HepG2 (cell line): ENCODE measurements at regions not wholly inside any gene's neighbourhood (a gene's known extent, or its start where the extent isn't known, plus 50 kb on each side); places are given as distances from the start of the nearest gene placed in this dataset.

Experiments used
- ATAC-seq: fragments of 200-7000 bp; cut with Tn5 transposase; 3 replicates; pipeline ENCODE4 v1.9.1; 2020; ENCODE audit warnings: mild to moderate bottlenecking, moderate library complexity
- BruUV-seq: library from RNA; stranded (reverse); fragments of 400-500 nt; replicated peaks from 2 replicates; lab custom pipeline; 2021; lab: Mats Ljungman, UMichigan
- CTCF ChIA-PET: fragments of 300-600 bp; formaldehyde crosslinking; extraction: SDS; loops from one replicate; lab custom pipeline; 2021; ENCODE audit warnings: low total read pairs, inconsistent platforms, low intra/inter-chr PET ratio; lab: Yijun Ruan, JAX
- POLR2A ChIA-PET: fragments of 350-600 bp; sonication (Branson Sonifier 250); formaldehyde crosslinking; loops from one replicate; lab custom pipeline; 2020; ENCODE audit warnings: antibody characterized with exemption, inconsistent platforms; lab: Yijun Ruan, JAX
- DNase-seq: peaks from one replicate; pipeline ENCODE4 v3.0.0-alpha.2; 2015; ENCODE audit warnings: low spot score
- FAIRE-seq: peaks from 3 replicates; lab custom pipeline; 2011; peaks lifted over from hg19 to GRCh38; lab: Jason Lieb, UNC
- H2AFZ ChIP-seq: one replicate; pipeline ENCODE4 v1.6.1; 2011; ENCODE audit warnings: low read length, inconsistent platforms
- H3K27ac ChIP-seq: fragments of 300-600 bp; 3 replicates; pipeline ENCODE4 v1.8.0; 2011; ENCODE audit warnings: mixed run types, mild to moderate bottlenecking, mixed read lengths, low read length, inconsistent platforms; ENCODE audit not compliant: insufficient read depth; ENCODE audit errors: extremely low read length
- H3K27me3 ChIP-seq, 2 experiments: fragments of 200-600 bp in 1 of 2; 2 replicates in 1 of 2; 3 replicates in 1 of 2; pipeline versions ENCODE4 v1.6.0 to v1.8.0; 2011; ENCODE audit warnings: low read length in 2 of 2, mild to moderate bottlenecking in 2 of 2, moderate library complexity in 2 of 2, inconsistent platforms in 1 of 2; ENCODE audit not compliant: insufficient read depth in 2 of 2, control insufficient read depth in 1 of 2
- H3K36me3 ChIP-seq, 2 experiments: fragments of 200-600 bp in 1 of 2; replicated peaks in 1 of 2; 2 replicates in 1 of 2; 3 replicates in 1 of 2; pipeline versions ENCODE4 v1.5.1 to v1.8.0; 2011; ENCODE audit warnings: low read length in 2 of 2, inconsistent platforms in 1 of 2; ENCODE audit not compliant: insufficient read depth in 2 of 2, control insufficient read depth in 1 of 2
- H3K4me1 ChIP-seq: 2 replicates; pipeline ENCODE4 v1.5.1; 2012; ENCODE audit warnings: low read length, inconsistent platforms; ENCODE audit not compliant: insufficient read depth
- H3K4me2 ChIP-seq: 2 replicates; pipeline ENCODE4 v1.6.0; 2011; ENCODE audit warnings: low read depth, low read length, inconsistent platforms
- H3K4me3 ChIP-seq, 3 experiments: fragments of 200-600 bp in 1 of 3; sonication (generic), shearing (Covaris generic) in 1 of 3; replicated peaks in 1 of 3; 2 replicates each; pipeline ENCODE4 v1.5.1; 2011 to 2016; ENCODE audit warnings: low read length in 3 of 3, inconsistent platforms in 2 of 3, low read depth in 2 of 3, mild to moderate bottlenecking in 2 of 3, control low read depth in 1 of 3, mixed read lengths in 1 of 3; ENCODE audit not compliant: insufficient read depth in 1 of 3
- H3K79me2 ChIP-seq: one replicate; pipeline ENCODE4 v1.6.1; 2011; ENCODE audit warnings: low read length, inconsistent platforms; ENCODE audit not compliant: insufficient read depth
- H3K9ac ChIP-seq: 2 replicates; pipeline ENCODE4 v1.6.0; 2011; ENCODE audit warnings: mild to moderate bottlenecking, low read depth, low read length, inconsistent platforms; ENCODE audit not compliant: insufficient read depth
- H3K9me3 ChIP-seq: 2 replicates; pipeline ENCODE4 v1.5.1; 2012; ENCODE audit warnings: mild to moderate bottlenecking, low read length
- H4K20me1 ChIP-seq: 2 replicates; pipeline ENCODE4 v1.6.0; 2011; ENCODE audit warnings: inconsistent platforms, mild to moderate bottlenecking, low read length, moderate library complexity; ENCODE audit not compliant: insufficient read depth
- CREM ChIP-seq, 2 experiments: sonication (generic) in 1 of 2; formaldehyde crosslinking in 1 of 2; IDR thresholded peaks; 2 replicates each; pipeline versions ENCODE4 v1.4.0 to v1.6.1; 2016 to 2020; ENCODE audit warnings: antibody characterized with exemption in 1 of 2, mild to moderate bottlenecking in 1 of 2, missing genetic modification reagents in 1 of 2
- FOXJ3 ChIP-seq: sonication (generic); formaldehyde crosslinking; IDR thresholded peaks from 2 replicates; pipeline ENCODE4 v1.4.0; 2020; ENCODE audit warnings: missing genetic modification reagents, mild to moderate bottlenecking, borderline replicate concordance
- PHF8 ChIP-seq: sonication (generic); formaldehyde crosslinking; IDR thresholded peaks from 2 replicates; pipeline ENCODE4 v1.5.0; 2020; ENCODE audit warnings: missing genetic modification reagents
- SRSF9 ChIP-seq: fragments of 200-400 bp; formaldehyde crosslinking; IDR thresholded peaks from 2 replicates; pipeline ENCODE4 v1.6.1; 2018; ENCODE audit warnings: borderline replicate concordance, mild to moderate bottlenecking, low read depth, low read length; ENCODE audit not compliant: insufficient read depth, poor library complexity, severe bottlenecking
- SSRP1 ChIP-seq: IDR thresholded peaks from 2 replicates; pipeline ENCODE4 v1.6.1; 2016; ENCODE audit warnings: control low read depth
- ZNF34 ChIP-seq: sonication (generic); formaldehyde crosslinking; IDR thresholded peaks from 2 replicates; pipeline ENCODE4 v1.4.0; 2020; ENCODE audit warnings: mild to moderate bottlenecking, missing genetic modification reagents, borderline replicate concordance
- ZNF749 ChIP-seq: sonication (generic); formaldehyde crosslinking; IDR thresholded peaks from 2 replicates; pipeline ENCODE4 v1.8.0; 2022; ENCODE audit warnings: mild to moderate bottlenecking, missing genetic modification reagents, moderate library complexity, borderline replicate concordance
- WGBS: methylation state at CpG from one replicate; pipeline ENCODE4 v1.1.6; 2017; ENCODE audit warnings: low lambda C conversion rate; 5-methylcytosine and 5-hydroxymethylcytosine counted together
- in situ Hi-C: cut with HindIII; loops from 2 replicates; pipeline ENCODE4 v1.10.0; 2017; ENCODE audit warnings: low pct_unique_long_range_greater_than_20kb; ENCODE audit not compliant: extremely low pct_ligation_motif_present
- intact Hi-C: fragments of 100-400 bp; cut with micrococcal nuclease; formaldehyde crosslinking; loops from one replicate; pipeline ENCODE4 v1.10.0; 2022; ENCODE audit not compliant: unreplicated experiment
- TF ChIP-seq, protein P1 (sequence below): sonication (generic); formaldehyde crosslinking; IDR thresholded peaks from 2 replicates; pipeline ENCODE4 v1.5.0; 2020; ENCODE audit warnings: mild to moderate bottlenecking, missing genetic modification reagents
- TF ChIP-seq, protein P2 (sequence below): sonication (generic); formaldehyde crosslinking; IDR thresholded peaks from 2 replicates; pipeline ENCODE4 v1.4.0; 2020; ENCODE audit warnings: missing genetic modification reagents, mild to moderate bottlenecking, borderline replicate concordance
- TF ChIP-seq, protein P3 (sequence below): sonication (generic); formaldehyde crosslinking; IDR thresholded peaks from 2 replicates; pipeline ENCODE4 v1.4.0; 2020; ENCODE audit warnings: missing genetic modification reagents, mild to moderate bottlenecking, borderline replicate concordance
- TF ChIP-seq, protein P4 (sequence below): sonication (generic); formaldehyde crosslinking; IDR thresholded peaks from 2 replicates; pipeline ENCODE4 v1.4.0; 2020; ENCODE audit warnings: missing genetic modification reagents, borderline replicate concordance
- TF ChIP-seq, protein P5 (sequence below): IDR thresholded peaks from 2 replicates; pipeline ENCODE4 v1.6.1; 2016; ENCODE audit warnings: low read depth, borderline replicate concordance

DNA sequence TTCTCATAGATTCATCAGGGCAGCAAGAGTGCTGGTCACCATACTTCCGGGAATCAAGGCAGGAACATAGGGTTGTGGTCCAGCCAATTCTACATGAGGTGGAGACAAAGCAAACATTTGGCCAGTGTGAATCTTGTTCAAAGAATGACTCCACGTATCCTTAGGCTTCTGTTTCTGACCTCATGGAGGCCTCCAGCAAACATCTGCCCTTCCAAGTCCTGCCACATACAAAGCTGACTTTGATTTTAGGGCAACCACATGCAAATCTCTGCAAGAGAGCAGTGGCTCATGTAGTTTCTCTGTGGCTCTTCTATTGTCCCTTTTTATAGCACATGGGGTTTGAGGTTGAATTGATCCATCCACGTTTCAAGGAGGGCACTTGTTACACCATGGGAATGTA lies 132.1 kb upstream of the MMADHC start:
- BruUV-seq = no TSS peak
- intact Hi-C loops = no loop called here

DNA sequence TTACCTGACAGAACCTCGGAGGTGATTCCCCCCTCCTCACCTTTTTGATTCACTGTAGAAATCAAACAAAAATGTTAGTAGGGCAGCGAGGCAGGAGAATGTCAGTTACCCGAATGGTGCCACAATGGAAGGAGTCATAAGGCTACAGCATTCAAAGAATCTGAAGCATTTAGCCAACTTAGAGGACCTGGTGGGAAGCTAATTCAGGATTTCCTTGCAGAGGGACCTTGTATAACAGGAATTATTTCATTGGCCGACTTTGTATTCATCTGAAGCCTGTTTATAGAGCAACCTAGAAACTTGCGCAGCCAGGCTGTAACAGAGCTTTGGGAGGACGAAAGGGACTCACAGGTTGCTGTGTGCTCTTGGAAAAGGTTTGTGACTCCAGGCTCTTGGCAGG lies 129.1 kb upstream of the MMADHC start:
- H3K4me3 ChIP-seq = no peak overlapping the region
- no peaks in the 10 kb centered on the region for H3K9me3 ChIP-seq
- no peak overlapping the region for H3K9ac ChIP-seq
- H3K4me1 ChIP-seq = 0 out of 2 replicates have a peak, but pooled peaks cover 5% of the 10 kb centered on the region
- no peaks in the 10 kb centered on the region for H3K79me2 ChIP-seq
- H3K4me2 ChIP-seq = no peak overlapping the region
- 66% methylated on average over 6 of the region's 6 CpGs for WGBS
- ATAC-seq (no peak), FAIRE-seq (no peak), DNase-seq (no peak)
- CTCF ChIA-PET = interaction anchor here (1.2 kb wide), 1 partner anchor 118 kb away, joined by 4 read pairs; no protein-coding TSS in a partner anchor
- no peaks in the 10 kb centered on the region for H3K36me3 ChIP-seq
- H2AFZ ChIP-seq = no peak overlapping the region
- no peaks in the 10 kb centered on the region for H4K20me1 ChIP-seq
- POLR2A ChIA-PET = no interaction called here
- BruUV-seq = no TSS peak
- H3K27me3 ChIP-seq = no peaks in the 10 kb centered on the region
- in situ Hi-C loops = loop anchor here (10.0 kb wide), 1 partner anchor 112 kb away; no protein-coding TSS in a partner anchor
- no peak overlapping the region for H3K27ac ChIP-seq
- intact Hi-C loops = no loop called here
- no peak for TF ChIP-seq SSRP1
- TF ChIP-seq, protein P1, sequence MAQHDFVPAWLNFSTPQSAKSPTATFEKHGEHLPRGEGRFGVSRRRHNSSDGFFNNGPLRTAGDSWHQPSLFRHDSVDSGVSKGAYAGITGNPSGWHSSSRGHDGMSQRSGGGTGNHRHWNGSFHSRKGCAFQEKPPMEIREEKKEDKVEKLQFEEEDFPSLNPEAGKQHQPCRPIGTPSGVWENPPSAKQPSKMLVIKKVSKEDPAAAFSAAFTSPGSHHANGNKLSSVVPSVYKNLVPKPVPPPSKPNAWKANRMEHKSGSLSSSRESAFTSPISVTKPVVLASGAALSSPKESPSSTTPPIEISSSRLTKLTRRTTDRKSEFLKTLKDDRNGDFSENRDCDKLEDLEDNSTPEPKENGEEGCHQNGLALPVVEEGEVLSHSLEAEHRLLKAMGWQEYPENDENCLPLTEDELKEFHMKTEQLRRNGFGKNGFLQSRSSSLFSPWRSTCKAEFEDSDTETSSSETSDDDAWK (CRISPR knock-in tag) = no peak
- no peak for TF ChIP-seq FOXJ3 (CRISPR knock-in tag)
- TF ChIP-seq ZNF749 (CRISPR knock-in tag) = no peak
- TF ChIP-seq, protein P2, sequence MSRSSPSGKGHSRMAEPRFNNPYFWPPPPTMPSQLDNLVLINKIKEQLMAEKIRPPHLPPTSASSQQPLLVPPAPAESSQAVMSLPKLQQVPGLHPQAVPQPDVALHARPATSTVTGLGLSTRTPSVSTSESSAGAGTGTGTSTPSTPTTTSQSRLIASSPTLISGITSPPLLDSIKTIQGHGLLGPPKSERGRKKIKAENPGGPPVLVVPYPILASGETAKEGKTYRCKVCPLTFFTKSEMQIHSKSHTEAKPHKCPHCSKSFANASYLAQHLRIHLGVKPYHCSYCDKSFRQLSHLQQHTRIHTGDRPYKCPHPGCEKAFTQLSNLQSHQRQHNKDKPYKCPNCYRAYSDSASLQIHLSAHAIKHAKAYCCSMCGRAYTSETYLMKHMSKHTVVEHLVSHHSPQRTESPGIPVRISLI (CRISPR knock-in tag) = no peak
- TF ChIP-seq, protein P3, sequence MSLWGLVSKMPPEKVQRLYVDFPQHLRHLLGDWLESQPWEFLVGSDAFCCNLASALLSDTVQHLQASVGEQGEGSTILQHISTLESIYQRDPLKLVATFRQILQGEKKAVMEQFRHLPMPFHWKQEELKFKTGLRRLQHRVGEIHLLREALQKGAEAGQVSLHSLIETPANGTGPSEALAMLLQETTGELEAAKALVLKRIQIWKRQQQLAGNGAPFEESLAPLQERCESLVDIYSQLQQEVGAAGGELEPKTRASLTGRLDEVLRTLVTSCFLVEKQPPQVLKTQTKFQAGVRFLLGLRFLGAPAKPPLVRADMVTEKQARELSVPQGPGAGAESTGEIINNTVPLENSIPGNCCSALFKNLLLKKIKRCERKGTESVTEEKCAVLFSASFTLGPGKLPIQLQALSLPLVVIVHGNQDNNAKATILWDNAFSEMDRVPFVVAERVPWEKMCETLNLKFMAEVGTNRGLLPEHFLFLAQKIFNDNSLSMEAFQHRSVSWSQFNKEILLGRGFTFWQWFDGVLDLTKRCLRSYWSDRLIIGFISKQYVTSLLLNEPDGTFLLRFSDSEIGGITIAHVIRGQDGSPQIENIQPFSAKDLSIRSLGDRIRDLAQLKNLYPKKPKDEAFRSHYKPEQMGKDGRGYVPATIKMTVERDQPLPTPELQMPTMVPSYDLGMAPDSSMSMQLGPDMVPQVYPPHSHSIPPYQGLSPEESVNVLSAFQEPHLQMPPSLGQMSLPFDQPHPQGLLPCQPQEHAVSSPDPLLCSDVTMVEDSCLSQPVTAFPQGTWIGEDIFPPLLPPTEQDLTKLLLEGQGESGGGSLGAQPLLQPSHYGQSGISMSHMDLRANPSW = no peak
- TF ChIP-seq CREM (IDR thresholded peaks at IDR 0.05) = no peak
- no peak for TF ChIP-seq CREM (CRISPR knock-in tag; IDR thresholded peaks at IDR 0.05)
- TF ChIP-seq, protein P4, sequence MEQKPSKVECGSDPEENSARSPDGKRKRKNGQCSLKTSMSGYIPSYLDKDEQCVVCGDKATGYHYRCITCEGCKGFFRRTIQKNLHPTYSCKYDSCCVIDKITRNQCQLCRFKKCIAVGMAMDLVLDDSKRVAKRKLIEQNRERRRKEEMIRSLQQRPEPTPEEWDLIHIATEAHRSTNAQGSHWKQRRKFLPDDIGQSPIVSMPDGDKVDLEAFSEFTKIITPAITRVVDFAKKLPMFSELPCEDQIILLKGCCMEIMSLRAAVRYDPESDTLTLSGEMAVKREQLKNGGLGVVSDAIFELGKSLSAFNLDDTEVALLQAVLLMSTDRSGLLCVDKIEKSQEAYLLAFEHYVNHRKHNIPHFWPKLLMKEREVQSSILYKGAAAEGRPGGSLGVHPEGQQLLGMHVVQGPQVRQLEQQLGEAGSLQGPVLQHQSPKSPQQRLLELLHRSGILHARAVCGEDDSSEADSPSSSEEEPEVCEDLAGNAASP = no peak

More for the DNA sequence above, 132.1 kb upstream of the MMADHC start:
- H3K27ac ChIP-seq = no peak overlapping the region
- no peaks in the 10 kb centered on the region for H3K36me3 ChIP-seq
- no peak overlapping the region for H3K4me3 ChIP-seq
- 0 out of 2 replicates have a peak, but pooled peaks cover 5% of the 10 kb centered on the region for H3K4me1 ChIP-seq
- no peaks in the 10 kb centered on the region for H4K20me1 ChIP-seq
- H3K4me2 ChIP-seq = no peak overlapping the region
- H2AFZ ChIP-seq = no peak overlapping the region
- no peaks in the 10 kb centered on the region for H3K27me3 ChIP-seq
- H3K79me2 ChIP-seq = no peaks in the 10 kb centered on the region
- in situ Hi-C loops = loop anchor here (10.0 kb wide), 1 partner anchor 115 kb away; no protein-coding TSS in a partner anchor
- DNase-seq = no peak
- ChIA-PET CTCF (no interaction called here), POLR2A (no interaction called here)
- FAIRE-seq = no peak
- no peaks in the 10 kb centered on the region for H3K9me3 ChIP-seq
- WGBS = 35% methylated on average over 3 of the region's 3 CpGs
- no peak overlapping the region for H3K9ac ChIP-seq
- TF ChIP-seq SRSF9 (no peak), ZNF34 (no peak), PHF8 (no peak)
- TF ChIP-seq, protein P5, sequence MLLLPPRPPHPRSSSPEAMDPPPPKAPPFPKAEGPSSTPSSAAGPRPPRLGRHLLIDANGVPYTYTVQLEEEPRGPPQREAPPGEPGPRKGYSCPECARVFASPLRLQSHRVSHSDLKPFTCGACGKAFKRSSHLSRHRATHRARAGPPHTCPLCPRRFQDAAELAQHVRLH (CRISPR knock-in tag) = no peak
- TF ChIP-seq, all 625 proteins: peak for 0
- ATAC-seq = no peak
